ENCODE measurements at regions not wholly inside any gene's neighbourhood (a gene's known extent, or its start where the extent isn't known, plus 50 kb on each side); places are given as distances from the start of the nearest gene placed in this dataset.

DNA sequence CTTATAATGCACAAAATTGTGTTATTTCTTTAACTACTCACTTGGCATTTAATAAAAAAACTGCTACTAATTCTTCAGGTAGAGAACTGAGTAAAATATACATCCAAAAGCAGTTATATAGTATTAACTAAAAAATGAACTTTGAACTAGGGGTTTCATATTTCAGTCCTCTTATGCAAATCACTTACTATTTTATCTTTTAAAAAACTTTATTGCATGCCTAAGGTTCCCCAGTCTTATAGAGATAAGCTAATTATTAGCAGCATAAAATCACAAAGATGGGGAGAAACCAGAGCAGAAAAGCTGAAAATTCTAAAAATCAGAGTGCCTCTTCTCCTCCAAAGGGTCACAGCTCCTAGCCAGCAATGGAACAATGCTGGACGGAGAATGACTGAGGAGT, 228.0 kb downstream of the CALCRL start:
- H3K4me3 Mint-ChIP-seq: no peak overlapping the region
- no peaks in the 10 kb centered on the region for H3K4me1 Mint-ChIP-seq (ENCODE audit: low read depth)
- H3K27me3 Mint-ChIP-seq (ENCODE audit: low read depth): no peaks in the 10 kb centered on the region
- H3K36me3 Mint-ChIP-seq (ENCODE audit: insufficient read depth): no peaks in the 10 kb centered on the region
- ATAC-seq (no peak), DNase-seq (no peak)
- peaks cover 3% of the 10 kb centered on the region for H3K9me3 Mint-ChIP-seq

- ATAC-seq (no peak), DNase-seq (no peak)
- no peaks in the 10 kb centered on the region for H3K36me3 Mint-ChIP-seq (ENCODE audit: insufficient read depth)
- H3K4me3 Mint-ChIP-seq: no peak overlapping the region
- peaks cover 4% of the 10 kb centered on the region for H3K9me3 Mint-ChIP-seq
- H3K27me3 Mint-ChIP-seq (ENCODE audit: low read depth): no peaks in the 10 kb centered on the region
- no peaks in the 10 kb centered on the region for H3K4me1 Mint-ChIP-seq (ENCODE audit: low read depth)
Observed at GRCh38 chr2:187215532-187216240, 232.4 kb downstream of the CALCRL start.

- H3K27me3 Mint-ChIP-seq (ENCODE audit: low read depth): no peaks in the 10 kb centered on the region
- no peak overlapping the region for H3K4me3 Mint-ChIP-seq
- no peak for ATAC-seq
- DNase-seq: no peak
- no peaks in the 10 kb centered on the region for H3K36me3 Mint-ChIP-seq (ENCODE audit: insufficient read depth)
- no peaks in the 10 kb centered on the region for H3K4me1 Mint-ChIP-seq (ENCODE audit: low read depth)
- H3K9me3 Mint-ChIP-seq: peaks cover 4% of the 10 kb centered on the region
Observed at GRCh38 chr2:187214306-187214705, 233.7 kb downstream of the CALCRL start.

- Mint-ChIP-seq H3K9me3 (peaks cover 4% of the 10 kb centered on the region), H3K4me1 (ENCODE audit: low read depth) (no peaks in the 10 kb centered on the region), H3K36me3 (ENCODE audit: insufficient read depth) (no peaks in the 10 kb centered on the region), H3K27me3 (ENCODE audit: low read depth) (no peaks in the 10 kb centered on the region), H3K4me3 (no peak overlapping the region)
- DNase-seq (no peak), ATAC-seq (no peak)
Observed at GRCh38 chr2:187213798-187214197, 234.3 kb downstream of the CALCRL start.

DNA sequence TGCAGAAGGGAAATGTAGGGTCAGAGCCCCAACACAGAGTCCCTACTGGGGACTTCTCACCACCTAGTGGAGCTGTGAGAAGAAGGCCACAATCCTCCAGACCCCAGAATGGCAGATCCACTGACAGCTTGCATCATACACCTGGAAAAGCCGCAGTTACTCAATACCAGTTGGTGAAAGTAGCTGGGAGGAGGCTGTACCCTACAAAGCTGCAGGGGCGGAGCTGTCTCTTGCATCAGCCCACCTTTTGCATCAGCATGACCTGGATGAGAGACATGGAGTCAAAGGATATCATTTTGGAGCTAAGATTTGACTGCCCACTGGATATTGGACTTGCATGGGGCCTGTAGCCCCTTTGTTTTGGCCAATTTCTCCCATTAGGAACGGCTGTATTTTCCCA, 237.3 kb downstream of the CALCRL start:
- Mint-ChIP-seq H3K4me1 (ENCODE audit: low read depth) (no peaks in the 10 kb centered on the region), H3K4me3 (no peak overlapping the region), H3K9me3 (peaks cover 4% of the 10 kb centered on the region), H3K27me3 (ENCODE audit: low read depth) (no peaks in the 10 kb centered on the region), H3K36me3 (ENCODE audit: insufficient read depth) (no peaks in the 10 kb centered on the region)
- ATAC-seq: no peak
- DNase-seq: no peak

DNA sequence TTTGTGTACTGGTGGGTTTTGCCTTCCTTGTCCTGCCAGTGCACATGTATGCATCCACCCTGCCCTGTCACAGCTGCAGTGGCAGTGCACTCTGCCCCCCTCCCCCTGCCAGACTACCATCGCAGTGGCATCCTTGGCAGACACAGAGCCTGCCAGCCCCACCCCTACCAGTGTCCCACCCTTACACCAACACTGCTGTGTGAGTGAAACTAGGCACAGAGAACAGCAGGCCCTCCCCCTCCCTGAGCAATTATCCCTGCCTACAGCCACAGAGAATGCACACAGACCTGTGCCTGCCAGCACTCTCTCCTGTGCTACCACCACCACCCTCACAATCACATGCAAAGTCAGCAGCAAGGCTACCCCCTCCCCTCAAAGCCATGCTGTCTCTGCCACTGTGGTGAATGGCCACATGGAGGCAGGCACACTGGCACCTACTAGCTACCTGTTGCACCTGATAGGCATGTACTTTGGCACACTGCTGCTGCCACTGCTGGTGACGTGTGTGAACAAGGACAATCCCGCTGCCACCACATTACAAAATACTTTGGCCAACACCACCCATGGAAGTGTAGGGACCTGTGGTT, 239.8 kb downstream of the CALCRL start:
- Mint-ChIP-seq H3K9me3 (peaks cover 4% of the 10 kb centered on the region), H3K4me3 (no peak overlapping the region), H3K27me3 (ENCODE audit: low read depth) (no peaks in the 10 kb centered on the region), H3K4me1 (ENCODE audit: low read depth) (no peaks in the 10 kb centered on the region), H3K36me3 (ENCODE audit: insufficient read depth) (no peaks in the 10 kb centered on the region)
- ATAC-seq: no peak
- DNase-seq: no peak

DNA sequence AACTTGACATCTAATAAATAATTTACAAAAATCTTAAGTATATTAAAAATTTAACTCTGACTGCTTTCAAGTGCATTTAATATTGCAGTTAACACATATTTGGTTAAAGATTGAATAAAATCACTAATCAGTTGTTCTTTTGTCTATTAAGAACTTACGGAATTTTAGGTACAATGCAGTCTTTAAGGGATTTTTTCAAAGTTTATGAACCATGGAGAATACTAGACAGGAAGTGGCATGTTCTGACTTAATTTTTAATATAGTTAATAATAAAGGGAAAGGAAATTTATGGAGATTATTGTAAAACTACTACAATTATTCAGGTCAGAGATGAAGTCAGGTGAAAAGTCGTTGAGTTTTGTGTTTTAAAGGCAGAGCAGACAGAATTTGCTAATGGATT, 240.9 kb downstream of the CALCRL start:
- no peaks in the 10 kb centered on the region for H3K27me3 Mint-ChIP-seq (ENCODE audit: low read depth)
- peaks cover 4% of the 10 kb centered on the region for H3K9me3 Mint-ChIP-seq
- no peaks in the 10 kb centered on the region for H3K36me3 Mint-ChIP-seq (ENCODE audit: insufficient read depth)
- no peaks in the 10 kb centered on the region for H3K4me1 Mint-ChIP-seq (ENCODE audit: low read depth)
- no peak for DNase-seq
- no peak overlapping the region for H3K4me3 Mint-ChIP-seq
- no peak for ATAC-seq

GRCh38 chr2:187206471-187206870, 241.6 kb downstream of the CALCRL start:
- Mint-ChIP-seq H3K4me3 (no peak overlapping the region), H3K4me1 (ENCODE audit: low read depth) (no peaks in the 10 kb centered on the region), H3K27me3 (ENCODE audit: low read depth) (no peaks in the 10 kb centered on the region)

GRCh38 chr2:187206071-187206470, 242.0 kb downstream of the CALCRL start:
- no peak for ATAC-seq
- H3K4me3 Mint-ChIP-seq: no peak overlapping the region
- no peaks in the 10 kb centered on the region for H3K36me3 Mint-ChIP-seq (ENCODE audit: insufficient read depth)
- no peaks in the 10 kb centered on the region for H3K4me1 Mint-ChIP-seq (ENCODE audit: low read depth)
- no peaks in the 10 kb centered on the region for H3K27me3 Mint-ChIP-seq (ENCODE audit: low read depth)
- DNase-seq: no peak
- no peaks in the 10 kb centered on the region for H3K9me3 Mint-ChIP-seq

More at GRCh38 chr2:187206471-187206870, 241.6 kb downstream of the CALCRL start:
- no peaks in the 10 kb centered on the region for H3K36me3 Mint-ChIP-seq (ENCODE audit: insufficient read depth)
- no peak for ATAC-seq
- H3K9me3 Mint-ChIP-seq: no peaks in the 10 kb centered on the region
- DNase-seq: no peak

- Mint-ChIP-seq H3K9me3 (no peaks in the 10 kb centered on the region), H3K4me1 (ENCODE audit: low read depth) (no peaks in the 10 kb centered on the region), H3K27me3 (ENCODE audit: low read depth) (no peaks in the 10 kb centered on the region), H3K4me3 (no peak overlapping the region), H3K36me3 (ENCODE audit: insufficient read depth) (no peaks in the 10 kb centered on the region)
- no peak for DNase-seq
- no peak for ATAC-seq
Observed at GRCh38 chr2:187198136-187198535, 249.9 kb downstream of the CALCRL start.

- H3K4me1 Mint-ChIP-seq (ENCODE audit: low read depth): no peaks in the 10 kb centered on the region
Observed at GRCh38 chr2:187194049-187194448, 254.0 kb downstream of the CALCRL start.

GRCh38 chr2:187188783-187189631, 259.0 kb downstream of the CALCRL start:
- no peak for ATAC-seq
- H3K4me3 Mint-ChIP-seq: no peak overlapping the region

More at GRCh38 chr2:187194049-187194448, 254.0 kb downstream of the CALCRL start:
- no peaks in the 10 kb centered on the region for H3K36me3 Mint-ChIP-seq (ENCODE audit: insufficient read depth)
- no peaks in the 10 kb centered on the region for H3K27me3 Mint-ChIP-seq (ENCODE audit: low read depth)
- ATAC-seq: no peak
- H3K9me3 Mint-ChIP-seq: peaks cover 4% of the 10 kb centered on the region
- no peak overlapping the region for H3K4me3 Mint-ChIP-seq
- no peak for DNase-seq

GRCh38 chr2:187187519-187187918, 260.5 kb downstream of the CALCRL start:
- no peaks in the 10 kb centered on the region for H3K36me3 Mint-ChIP-seq (ENCODE audit: insufficient read depth)
- H3K9me3 Mint-ChIP-seq: peaks cover 10% of the 10 kb centered on the region
- no peak for ATAC-seq
- no peaks in the 10 kb centered on the region for H3K27me3 Mint-ChIP-seq (ENCODE audit: low read depth)
- no peak for DNase-seq
- no peaks in the 10 kb centered on the region for H3K4me1 Mint-ChIP-seq (ENCODE audit: low read depth)
- H3K4me3 Mint-ChIP-seq: no peak overlapping the region

More at GRCh38 chr2:187188783-187189631, 259.0 kb downstream of the CALCRL start:
- H3K9me3 Mint-ChIP-seq: peaks cover 4% of the 10 kb centered on the region
- H3K27me3 Mint-ChIP-seq (ENCODE audit: low read depth): no peaks in the 10 kb centered on the region
- no peaks in the 10 kb centered on the region for H3K4me1 Mint-ChIP-seq (ENCODE audit: low read depth)
- no peak for DNase-seq
- H3K36me3 Mint-ChIP-seq (ENCODE audit: insufficient read depth): no peaks in the 10 kb centered on the region

- no peaks in the 10 kb centered on the region for H3K27me3 Mint-ChIP-seq (ENCODE audit: low read depth)
- no peak overlapping the region for H3K4me3 Mint-ChIP-seq
- peaks cover 15% of the 10 kb centered on the region for H3K9me3 Mint-ChIP-seq
- H3K36me3 Mint-ChIP-seq (ENCODE audit: insufficient read depth): no peaks in the 10 kb centered on the region
- ATAC-seq: no peak
- H3K4me1 Mint-ChIP-seq (ENCODE audit: low read depth): no peaks in the 10 kb centered on the region
- DNase-seq: no peak
Observed at GRCh38 chr2:187180529-187180928, 267.5 kb downstream of the CALCRL start.
